Endothelial cell of umbilical vein (primary cell): ENCODE measurements at regions not wholly inside any gene's neighbourhood (a gene's known extent, or its start where the extent isn't known, plus 50 kb on each side); places are given as distances from the start of the nearest gene placed in this dataset.

Experiments
- BruUV-seq: library from RNA; stranded (reverse); fragments of 400-500 nt; replicated peaks from 2 replicates; lab custom pipeline; 2021; lab: Mats Ljungman, UMichigan
- CTCF ChIA-PET: fragments of 300-600, 350-600 bp; sonication (Branson Sonifier 250); formaldehyde crosslinking; loops from one replicate; lab custom pipeline; 2021; ENCODE audit warnings: antibody characterized with exemption, inconsistent platforms; lab: Charles Lee
- POLR2A ChIA-PET: fragments of 300-600, 350-600 bp; sonication (Branson Sonifier 250); formaldehyde crosslinking; loops from one replicate; lab custom pipeline; 2021; ENCODE audit warnings: antibody characterized with exemption, inconsistent platforms; lab: Charles Lee
- DNase-seq: peaks from one replicate; pipeline ENCODE4 v3.0.0-alpha.2; 2011; ENCODE audit warnings: low read depth, low spot score
- FAIRE-seq: peaks from 2 replicates; lab custom pipeline; 2011; peaks lifted over from hg19 to GRCh38; lab: Jason Lieb, UNC
- H2AFZ ChIP-seq: 2 replicates; pipeline ENCODE4 v1.6.0; 2012; ENCODE audit warnings: low read depth, low read length, control low read depth, inconsistent platforms
- H3K27ac ChIP-seq: 2 replicates; pipeline ENCODE4 v1.5.1; 2011; ENCODE audit warnings: low read depth, mild to moderate bottlenecking, control low read depth, low read length, moderate library complexity; ENCODE audit not compliant: insufficient read depth
- H3K27me3 ChIP-seq, 2 experiments: 2 replicates each; pipeline versions ENCODE4 v1.6.0 to v1.6.1; 2011; ENCODE audit warnings: low read length in 2 of 2, mixed read lengths in 1 of 2; ENCODE audit not compliant: control insufficient read depth in 2 of 2, insufficient read depth in 2 of 2
- H3K36me3 ChIP-seq, 2 experiments: 2 replicates in 1 of 2; 3 replicates in 1 of 2; pipeline ENCODE4 v1.5.1; 2011; ENCODE audit warnings: low read length in 2 of 2, mild to moderate bottlenecking in 1 of 2, moderate library complexity in 1 of 2; ENCODE audit not compliant: control insufficient read depth in 2 of 2, insufficient read depth in 2 of 2; ENCODE audit errors: extremely low read depth in 1 of 2
- H3K4me1 ChIP-seq: 3 replicates; pipeline ENCODE4 v1.5.1; 2011; ENCODE audit warnings: mild to moderate bottlenecking, low read length; ENCODE audit not compliant: control insufficient read depth, insufficient read depth; ENCODE audit errors: extremely low read depth
- H3K4me2 ChIP-seq: 2 replicates; pipeline ENCODE4 v1.6.1; 2011; ENCODE audit warnings: low read length, control low read depth, mixed read lengths; ENCODE audit not compliant: insufficient read depth
- H3K4me3 ChIP-seq, 3 experiments: fragments of 200-600 bp in 1 of 3; sonication (generic), shearing (Covaris generic) in 1 of 3; replicated peaks in 1 of 3; 2 replicates each; pipeline ENCODE4 v1.5.1; 2011 to 2016; ENCODE audit warnings: control low read depth in 3 of 3, low read length in 3 of 3, mild to moderate bottlenecking in 2 of 3, inconsistent platforms in 1 of 3, low read depth in 1 of 3, moderate library complexity in 1 of 3; ENCODE audit not compliant: insufficient read depth in 1 of 3
- H3K79me2 ChIP-seq: 2 replicates; pipeline ENCODE4 v1.6.0; 2012; ENCODE audit warnings: low read length, inconsistent platforms; ENCODE audit not compliant: control insufficient read depth, insufficient read depth
- H3K9ac ChIP-seq: replicated peaks from 2 replicates; pipeline ENCODE3; 2011; ENCODE audit warnings: low read length, control low read depth; ENCODE audit not compliant: insufficient read depth; ENCODE audit errors: extremely low read depth
- H3K9me1 ChIP-seq: replicated peaks from 3 replicates; pipeline ENCODE4 v1.6.0; 2011; ENCODE audit warnings: mild to moderate bottlenecking, low read length; ENCODE audit not compliant: control insufficient read depth, insufficient read depth; ENCODE audit errors: extremely low read depth
- H3K9me3 ChIP-seq: replicated peaks from 2 replicates; pipeline ENCODE4 v1.5.1; 2012; ENCODE audit warnings: low read length, inconsistent platforms; ENCODE audit not compliant: control insufficient read depth, insufficient read depth
- H4K20me1 ChIP-seq: replicated peaks from 2 replicates; pipeline ENCODE3; 2011; ENCODE audit warnings: mild to moderate bottlenecking, low read length; ENCODE audit not compliant: control insufficient read depth, insufficient read depth; ENCODE audit errors: extremely low read depth
- EZH2 ChIP-seq: IDR thresholded peaks from 2 replicates; pipeline ENCODE4 v1.6.1; 2012; ENCODE audit warnings: borderline replicate concordance, low read depth, mild to moderate bottlenecking, moderate library complexity, low read length, inconsistent platforms; ENCODE audit not compliant: severe bottlenecking
- FOS ChIP-seq: IDR thresholded peaks from 2 replicates; pipeline ENCODE4 v1.6.1; 2011; ENCODE audit warnings: mild to moderate bottlenecking, low read length, moderate library complexity, borderline replicate concordance; ENCODE audit not compliant: insufficient read depth
- GATA2 ChIP-seq: IDR thresholded peaks from 2 replicates; pipeline ENCODE4 v1.7.0; 2011; ENCODE audit warnings: low read depth, mild to moderate bottlenecking, moderate library complexity, mixed read lengths, low read length; ENCODE audit not compliant: insufficient read length, insufficient read depth
- JUN ChIP-seq: IDR thresholded peaks from 2 replicates; pipeline ENCODE4 v1.6.1; 2011; ENCODE audit warnings: borderline replicate concordance, low read depth; ENCODE audit not compliant: insufficient read length, insufficient read depth
- MYC ChIP-seq: IDR thresholded peaks from one replicate; pipeline ENCODE4 v1.6.1; 2011; ENCODE audit warnings: mild to moderate bottlenecking, low read depth, low read length
- POLR2A ChIP-seq: IDR thresholded peaks from 2 replicates; pipeline ENCODE4 v1.6.1; 2012; ENCODE audit warnings: low read depth, mild to moderate bottlenecking, control low read depth, low read length
- POLR2AphosphoS5 ChIP-seq: IDR thresholded peaks from 2 replicates; pipeline ENCODE4 v1.6.1; 2012; ENCODE audit warnings: low read depth, mild to moderate bottlenecking, control low read depth, low read length, moderate library complexity; ENCODE audit not compliant: insufficient read depth
- dilution Hi-C: fragments of 300-500 bp; cut with MboI; formaldehyde crosslinking; loops from one replicate; pipeline ENCODE4 v1.15.0; 2019; ENCODE audit warnings: low sequenced_read_pairs; ENCODE audit not compliant: extremely low pct_ligation_motif_present
- intact Hi-C: fragments of 100-400 bp; cut with micrococcal nuclease; formaldehyde crosslinking; loops from one replicate; pipeline ENCODE4 v1.10.0; 2022
- TF ChIP-seq, protein P1 (sequence below), 2 donors: IDR thresholded peaks; 1 replicate in 1 of 2; 2 replicates in 1 of 2; pipeline ENCODE4 v1.5.1; 2011; ENCODE audit warnings: low read length in 2 of 2, mild to moderate bottlenecking in 2 of 2, moderate library complexity in 2 of 2, control low read depth in 1 of 2, inconsistent platforms in 1 of 2, low read depth in 1 of 2; ENCODE audit not compliant: insufficient read depth in 1 of 2; ENCODE audit errors: extremely low read depth in 1 of 2
- TF ChIP-seq, protein P2 (sequence below): IDR thresholded peaks from 2 replicates; pipeline ENCODE4 v1.6.1; 2011; ENCODE audit not compliant: insufficient read depth, insufficient read length

DNA sequence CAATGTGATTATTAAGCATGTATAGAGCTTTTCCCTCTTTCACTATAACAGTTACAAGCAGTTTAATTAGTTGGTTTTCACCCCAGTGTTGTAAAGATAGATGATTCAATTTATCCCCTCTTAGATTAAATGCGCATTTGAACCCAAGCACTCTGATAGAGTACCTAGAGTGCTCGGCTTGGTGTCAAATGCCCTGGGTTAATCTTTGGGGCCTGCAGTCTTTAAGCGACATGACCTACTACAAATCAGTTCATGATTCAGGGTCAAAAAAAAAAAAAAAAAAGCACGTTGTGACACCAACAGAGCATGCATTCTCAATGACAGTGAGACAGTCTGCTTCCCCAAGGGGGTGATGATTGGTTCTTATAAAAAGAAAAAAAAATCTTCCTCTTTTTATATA, 375.3 kb downstream of the BRINP1 start:
- no peaks in the 10 kb centered on the region for H3K9me1 ChIP-seq

DNA sequence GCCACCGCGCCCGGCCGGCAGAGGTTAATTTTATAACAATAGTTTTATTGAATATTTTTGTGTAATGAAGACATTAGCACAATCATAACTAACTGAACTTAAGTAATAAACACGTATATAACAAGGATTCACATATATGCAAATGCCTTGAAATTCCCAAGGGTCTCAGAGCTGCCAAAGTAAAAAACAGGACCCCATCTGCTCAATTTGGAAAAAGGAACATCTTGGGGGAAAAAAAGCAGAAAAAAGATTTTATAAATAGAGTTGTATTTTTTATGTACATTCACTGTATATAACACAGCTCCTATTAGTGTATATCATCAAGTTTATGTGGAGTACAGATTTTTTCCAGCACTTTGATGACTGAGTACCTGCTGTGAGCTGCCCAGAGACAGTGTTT, 366.7 kb downstream of the BRINP1 start:
- no TSS peak for BruUV-seq
- CTCF ChIA-PET = no interaction called here

More for the DNA sequence above, 375.3 kb downstream of the BRINP1 start:
- Histone ChIP-seq H3K4me2 (no peak overlapping the region), H2AFZ (no peak overlapping the region), H3K36me3 (no peaks in the 10 kb centered on the region), H3K9me3 (peaks cover 2% of the 10 kb centered on the region), H3K9ac (no peak overlapping the region), H3K4me1 (no peaks in the 10 kb centered on the region), H3K79me2 (no peaks in the 10 kb centered on the region), H4K20me1 (no peaks in the 10 kb centered on the region), H3K27ac (no peak overlapping the region), H3K4me3 (no peak overlapping the region), H3K27me3 (no peaks in the 10 kb centered on the region)
- no peak for TF ChIP-seq POLR2AphosphoS5
- TF ChIP-seq, protein P1, sequence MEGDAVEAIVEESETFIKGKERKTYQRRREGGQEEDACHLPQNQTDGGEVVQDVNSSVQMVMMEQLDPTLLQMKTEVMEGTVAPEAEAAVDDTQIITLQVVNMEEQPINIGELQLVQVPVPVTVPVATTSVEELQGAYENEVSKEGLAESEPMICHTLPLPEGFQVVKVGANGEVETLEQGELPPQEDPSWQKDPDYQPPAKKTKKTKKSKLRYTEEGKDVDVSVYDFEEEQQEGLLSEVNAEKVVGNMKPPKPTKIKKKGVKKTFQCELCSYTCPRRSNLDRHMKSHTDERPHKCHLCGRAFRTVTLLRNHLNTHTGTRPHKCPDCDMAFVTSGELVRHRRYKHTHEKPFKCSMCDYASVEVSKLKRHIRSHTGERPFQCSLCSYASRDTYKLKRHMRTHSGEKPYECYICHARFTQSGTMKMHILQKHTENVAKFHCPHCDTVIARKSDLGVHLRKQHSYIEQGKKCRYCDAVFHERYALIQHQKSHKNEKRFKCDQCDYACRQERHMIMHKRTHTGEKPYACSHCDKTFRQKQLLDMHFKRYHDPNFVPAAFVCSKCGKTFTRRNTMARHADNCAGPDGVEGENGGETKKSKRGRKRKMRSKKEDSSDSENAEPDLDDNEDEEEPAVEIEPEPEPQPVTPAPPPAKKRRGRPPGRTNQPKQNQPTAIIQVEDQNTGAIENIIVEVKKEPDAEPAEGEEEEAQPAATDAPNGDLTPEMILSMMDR (IDR thresholded peaks at IDR 0.05; ENCODE audit: extremely low read depth in 1 of 2, insufficient read depth in 1 of 2, low read depth in 1 of 2, low read length in 2 of 2) = no peak
- TF ChIP-seq, protein P2, sequence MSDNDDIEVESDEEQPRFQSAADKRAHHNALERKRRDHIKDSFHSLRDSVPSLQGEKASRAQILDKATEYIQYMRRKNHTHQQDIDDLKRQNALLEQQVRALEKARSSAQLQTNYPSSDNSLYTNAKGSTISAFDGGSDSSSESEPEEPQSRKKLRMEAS = no peak
- no peak for TF ChIP-seq GATA2
- BruUV-seq = no TSS peak
- dilution Hi-C loops (no loop called here), intact Hi-C loops (no loop called here)
- no peak for FAIRE-seq
- DNase-seq = no peak
- ChIA-PET POLR2A (no interaction called here), CTCF (no interaction called here)

More for the DNA sequence above, 366.7 kb downstream of the BRINP1 start:
- H3K4me2 ChIP-seq = no peak overlapping the region
- FAIRE-seq (no peak), DNase-seq (no peak)
- no peaks in the 10 kb centered on the region for H3K9me1 ChIP-seq
- H3K79me2 ChIP-seq = no peaks in the 10 kb centered on the region
- H3K27me3 ChIP-seq = no peaks in the 10 kb centered on the region
- intact Hi-C loops (no loop called here), dilution Hi-C loops (no loop called here)
- no peak overlapping the region for H3K9ac ChIP-seq
- TF ChIP-seq MYC (no peak), JUN (no peak), POLR2A (no peak), EZH2 (no peak), FOS (no peak), GATA2 (no peak), POLR2AphosphoS5 (no peak)
- TF ChIP-seq, protein P1 (IDR thresholded peaks at IDR 0.05; ENCODE audit: extremely low read depth in 1 of 2, insufficient read depth in 1 of 2, low read depth in 1 of 2, low read length in 2 of 2) = no peak
- TF ChIP-seq, protein P2 = no peak
- POLR2A ChIA-PET = no interaction called here
- H3K4me3 ChIP-seq = no peak overlapping the region
- H2AFZ ChIP-seq = no peak overlapping the region
- H3K36me3 ChIP-seq = no peaks in the 10 kb centered on the region
- peaks cover 7% of the 10 kb centered on the region for H3K9me3 ChIP-seq
- H3K4me1 ChIP-seq = no peaks in the 10 kb centered on the region
- no peaks in the 10 kb centered on the region for H4K20me1 ChIP-seq
- no peak overlapping the region for H3K27ac ChIP-seq
